ENCODE measurements at regions not wholly inside any gene's neighbourhood (a gene's known extent, or its start where the extent isn't known, plus 50 kb on each side); places are given as distances from the start of the nearest gene placed in this dataset.

DNA sequence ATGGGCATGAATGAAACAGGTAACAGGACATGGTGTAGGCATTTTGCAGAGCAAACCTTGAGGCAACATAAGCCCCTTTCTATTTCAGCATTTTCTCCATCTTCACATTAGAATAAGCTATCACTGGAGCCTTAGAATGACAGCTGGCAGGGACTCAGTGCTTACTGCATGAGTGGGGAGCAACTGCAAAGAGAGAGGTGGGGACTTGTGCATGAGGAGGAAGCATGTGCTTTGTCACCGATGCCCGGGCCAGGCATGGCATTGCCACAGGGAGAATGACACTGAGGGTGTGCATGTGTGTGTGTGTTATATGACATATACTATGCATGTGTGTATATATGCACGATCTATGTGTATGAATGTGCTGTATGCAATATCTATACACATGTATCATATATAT, 258.2 kb upstream of the RAB6C start:
- no peak for DNase-seq (ENCODE audit: low read depth)
- TF ChIP-seq CTCF (conservative IDR thresholded peaks at IDR 0.05; ENCODE audit: low read depth, low read length) = no peak

DNA sequence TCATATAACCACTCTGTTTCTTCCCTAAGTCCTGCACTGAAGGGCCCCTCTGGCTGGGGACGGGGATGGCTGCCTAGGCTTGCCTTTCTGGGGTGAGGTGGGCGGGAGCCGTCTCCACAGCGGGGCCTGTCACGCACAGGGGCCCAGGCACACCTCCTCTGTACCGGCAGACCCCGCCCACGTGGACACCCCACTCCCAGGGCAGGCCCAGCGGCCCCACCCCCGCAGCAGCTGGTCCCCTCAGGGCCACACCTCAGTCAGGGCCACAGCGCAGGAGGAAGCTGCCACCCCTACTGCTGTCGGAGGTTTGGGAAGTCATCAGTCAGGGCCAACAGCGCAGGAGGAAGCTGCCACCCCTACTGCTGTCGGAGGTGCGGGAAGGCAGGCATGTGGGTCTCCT, 257.6 kb upstream of the RAB6C start:
- DNase-seq (ENCODE audit: low read depth) = no peak
- no peak for TF ChIP-seq CTCF (conservative IDR thresholded peaks at IDR 0.05; ENCODE audit: low read depth, low read length)

More for the DNA sequence above, 258.2 kb upstream of the RAB6C start:
- H3K4me3 ChIP-seq (ENCODE audit: low read length) = no peak overlapping the region

GRCh38 chr2:129722306-129723019, 257.0 kb upstream of the RAB6C start:
- no peak for DNase-seq (ENCODE audit: low read depth)
- no peak overlapping the region for H3K4me3 ChIP-seq (ENCODE audit: low read length)
- no peak for TF ChIP-seq CTCF (conservative IDR thresholded peaks at IDR 0.05; ENCODE audit: low read depth, low read length)

More for the DNA sequence above, 257.6 kb upstream of the RAB6C start:
- H3K4me3 ChIP-seq (ENCODE audit: low read length) = no peak overlapping the region

GRCh38 chr2:129723277-129724020, 256.0 kb upstream of the RAB6C start:
- no peak overlapping the region for H3K4me3 ChIP-seq (ENCODE audit: low read length)
- no peak for TF ChIP-seq CTCF (conservative IDR thresholded peaks at IDR 0.05; ENCODE audit: low read depth, low read length)
- no peak for DNase-seq (ENCODE audit: low read depth)

- TF ChIP-seq CTCF (conservative IDR thresholded peaks at IDR 0.05; ENCODE audit: low read depth, low read length) = no peak
- no peak overlapping the region for H3K4me3 ChIP-seq (ENCODE audit: low read length)
- DNase-seq (ENCODE audit: low read depth) = no peak
Observed at GRCh38 chr2:129724021-129724757, 255.3 kb upstream of the RAB6C start.

GRCh38 chr2:129726216-129726615, 253.2 kb upstream of the RAB6C start:
- no peak overlapping the region for H3K4me3 ChIP-seq (ENCODE audit: low read length)
- TF ChIP-seq CTCF (conservative IDR thresholded peaks at IDR 0.05; ENCODE audit: low read depth, low read length) = no peak
- DNase-seq (ENCODE audit: low read depth) = no peak

Measured in retinal pigment epithelial cell (primary cell).